CD1c-positive myeloid dendritic cell (primary cell): ENCODE measurements at regions not wholly inside any gene's neighbourhood (a gene's known extent, or its start where the extent isn't known, plus 50 kb on each side); places are given as distances from the start of the nearest gene placed in this dataset.
"Not testable (repeated sequence)": the region's sequence is repeated elsewhere in the genome, so short reads cannot be mapped to it uniquely, and the experiment has no call there.

Source experiments
- DNase-seq: peaks from one replicate; pipeline ENCODE4 v3.0.0-alpha.2; 2016; ENCODE audit errors: extremely low spot score

DNA sequence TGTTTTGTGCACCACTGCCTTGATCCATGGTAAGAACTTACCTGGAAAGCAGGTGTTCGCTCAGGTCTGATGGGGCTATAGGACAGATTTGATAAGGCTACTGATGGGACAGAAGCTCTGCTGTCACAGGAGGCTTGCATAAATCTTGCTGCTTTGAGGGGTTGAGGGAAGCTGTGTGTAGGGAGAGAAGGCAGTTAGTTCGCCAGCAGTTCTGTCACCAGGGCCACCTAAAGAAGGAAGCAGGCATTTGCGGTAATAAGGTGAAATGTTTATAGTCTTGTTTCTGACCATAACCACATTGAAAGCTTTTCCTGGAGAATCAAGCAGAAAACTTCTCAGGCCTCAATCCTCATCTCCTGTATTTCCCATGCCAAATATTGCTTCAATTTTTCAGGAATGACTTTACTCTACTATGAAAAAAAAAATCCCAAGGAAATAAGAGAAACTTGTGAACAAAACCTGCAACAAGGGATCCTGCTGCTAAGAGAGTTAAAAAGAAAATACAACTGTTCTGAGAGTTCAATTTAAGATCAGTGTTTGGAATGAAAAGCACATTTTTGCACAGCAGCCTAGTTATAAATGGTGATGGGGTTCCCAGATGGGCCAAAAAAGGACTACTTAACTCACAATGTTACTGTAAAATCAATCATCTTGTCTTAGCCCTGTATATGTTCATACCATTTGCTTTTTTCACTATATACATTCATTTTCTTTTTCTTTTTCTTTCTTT, 122.0 kb upstream of the RANBP3L start:
- DNase-seq = no peak

DNA sequence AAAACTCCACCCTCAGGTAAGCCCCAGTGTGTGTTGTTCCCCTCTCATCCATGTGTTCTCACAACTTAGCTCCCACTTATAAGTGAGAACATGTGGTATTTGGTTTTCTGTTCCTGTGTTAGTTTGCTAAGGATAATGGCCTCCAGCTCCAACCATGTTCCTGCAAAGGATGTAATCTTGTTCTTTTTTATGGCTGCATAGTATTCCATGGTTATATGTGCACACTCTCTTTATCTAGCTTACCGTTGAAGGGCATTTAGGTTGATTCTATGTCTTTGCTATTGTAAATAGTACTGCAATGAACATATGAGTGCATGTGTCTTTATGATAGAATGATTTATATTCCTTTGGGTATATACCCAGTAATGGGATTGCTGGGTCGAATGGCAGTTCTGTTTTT, 124.4 kb upstream of the RANBP3L start:
- not testable (repeated sequence) for DNase-seq

DNA sequence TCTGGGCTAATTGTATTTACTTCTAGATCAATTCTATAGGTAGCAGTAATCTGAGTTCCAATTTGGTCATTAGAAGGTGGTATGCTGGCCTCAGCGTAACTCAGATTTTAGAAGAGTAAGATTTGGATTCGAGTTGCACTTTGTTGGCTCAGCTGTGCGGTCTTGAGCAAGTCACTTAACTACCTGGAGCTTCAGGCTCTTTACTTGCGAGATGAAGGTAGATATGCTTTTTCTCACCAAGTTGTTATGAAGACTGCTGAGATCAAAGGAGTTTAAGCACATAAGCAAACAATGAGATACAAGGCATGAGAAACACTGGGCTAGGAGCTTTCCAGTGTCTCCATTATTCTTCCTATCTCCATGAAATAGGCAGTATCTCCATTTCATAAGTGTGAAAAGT, 133.8 kb upstream of the RANBP3L start:
- DNase-seq = no peak

DNA sequence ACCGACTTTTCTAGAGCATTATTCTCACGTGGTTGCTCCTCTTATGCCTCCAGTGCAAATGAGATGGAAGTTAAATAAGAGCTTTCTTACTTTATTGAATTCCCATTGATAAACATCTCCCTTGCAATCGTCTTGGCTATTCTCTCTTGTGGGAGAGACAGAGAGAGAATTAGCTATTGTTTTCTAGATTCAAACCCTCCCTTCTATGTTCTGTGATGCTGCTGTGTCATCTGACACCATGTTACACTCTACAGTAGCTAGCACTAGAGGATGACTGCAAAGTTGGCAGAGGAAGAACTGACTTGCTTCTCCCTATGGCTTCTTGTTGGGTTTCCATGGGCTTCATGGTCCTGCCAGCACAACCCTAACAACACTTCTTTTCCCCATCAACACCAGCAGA, 134.6 kb upstream of the RANBP3L start:
- DNase-seq = no peak

DNA sequence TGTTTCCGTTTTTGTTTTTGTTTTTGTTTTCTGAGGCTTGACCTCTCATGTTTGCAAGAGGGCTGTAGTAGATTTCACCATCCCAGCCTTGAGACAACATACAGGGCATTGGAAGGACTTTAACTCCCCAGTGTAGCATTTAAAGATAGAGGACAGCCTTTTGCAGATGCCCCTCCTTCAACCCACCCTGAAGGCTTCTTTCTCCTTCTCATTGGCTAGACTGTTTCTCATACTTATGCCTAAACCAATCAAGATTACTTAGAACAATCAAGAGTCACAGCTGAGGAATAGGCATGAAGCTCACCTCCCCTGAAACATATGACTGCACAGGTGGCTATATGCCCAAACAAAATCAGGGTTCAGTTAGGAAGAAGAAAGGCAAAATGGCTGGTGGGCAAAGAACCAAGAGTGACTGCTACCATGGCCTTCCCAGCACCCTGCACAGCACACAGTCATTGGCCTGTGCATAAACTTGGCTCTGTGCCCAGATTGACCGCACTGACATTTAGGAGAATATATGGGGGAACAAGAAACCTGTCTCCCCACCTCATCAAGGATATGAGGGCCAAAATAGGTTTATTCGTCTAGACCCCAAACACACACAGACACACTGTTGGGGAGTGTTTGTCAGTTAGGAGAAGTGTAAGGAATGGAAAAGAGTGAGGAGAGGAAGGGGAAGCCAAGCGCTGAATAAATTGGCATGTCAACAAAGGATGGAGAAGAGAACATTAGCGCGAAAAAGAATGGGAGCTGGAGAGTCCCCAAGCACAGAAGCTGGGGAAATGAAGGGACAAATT, 137.3 kb upstream of the RANBP3L start:
- DNase-seq = no peak

DNA sequence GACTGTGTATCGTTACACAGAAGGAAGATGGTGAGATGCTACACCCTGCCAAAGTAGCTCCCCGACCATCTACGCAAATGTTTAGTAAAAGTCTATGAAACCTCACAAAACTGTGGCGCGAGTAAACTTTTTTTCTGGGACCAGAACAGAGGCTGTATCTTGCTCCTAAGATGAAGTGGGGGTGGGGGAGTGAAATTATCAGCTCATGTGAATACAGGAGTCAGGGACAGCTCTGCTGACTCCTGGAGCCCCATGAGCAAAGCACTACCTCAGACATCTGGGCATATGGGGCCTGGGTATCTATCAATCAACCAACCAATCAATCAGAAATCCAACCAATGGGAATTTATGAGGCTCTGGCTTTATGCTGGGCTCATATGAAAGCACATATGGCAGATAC, 138.6 kb upstream of the RANBP3L start:
- DNase-seq = no peak

DNA sequence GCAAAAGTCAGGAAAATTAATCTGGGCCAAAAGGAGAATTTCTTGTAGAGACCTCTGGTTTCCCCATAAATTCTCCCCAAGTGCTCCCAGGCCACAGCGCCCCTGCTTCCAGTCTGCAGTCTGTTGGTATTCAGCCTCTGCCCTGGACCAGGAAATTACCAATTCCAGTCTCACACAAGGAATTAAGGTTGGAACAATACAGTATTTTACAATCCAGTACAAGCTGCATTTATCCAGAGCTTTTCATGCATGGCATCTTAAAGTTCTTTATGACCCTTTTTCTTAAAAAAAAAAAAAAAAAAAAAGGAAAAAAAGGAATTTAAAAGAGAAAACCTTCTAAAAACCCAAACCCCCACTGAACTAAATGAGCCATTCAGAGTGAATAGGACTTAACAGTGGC, 139.6 kb upstream of the RANBP3L start:
- no peak for DNase-seq

DNA sequence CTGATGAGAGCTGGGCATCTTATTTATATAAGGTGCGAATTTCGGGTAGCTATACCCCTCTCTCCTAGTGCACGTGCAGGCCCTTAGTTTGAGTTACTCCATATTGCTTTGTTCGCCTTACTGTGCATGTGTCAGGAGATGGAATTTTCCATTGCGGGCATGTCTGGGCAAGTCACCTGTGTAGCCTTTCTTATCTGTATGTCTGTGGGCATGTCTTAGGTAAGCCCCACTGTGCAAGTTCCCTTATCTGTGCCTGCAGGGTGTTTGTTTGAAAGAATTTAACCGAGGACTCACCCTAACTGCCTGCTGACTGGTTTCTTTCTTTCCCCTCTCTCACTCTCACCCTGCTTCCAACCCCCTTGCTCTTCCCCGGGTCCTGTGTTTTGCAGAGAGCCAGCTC, 140.7 kb upstream of the RANBP3L start:
- DNase-seq = no peak

DNA sequence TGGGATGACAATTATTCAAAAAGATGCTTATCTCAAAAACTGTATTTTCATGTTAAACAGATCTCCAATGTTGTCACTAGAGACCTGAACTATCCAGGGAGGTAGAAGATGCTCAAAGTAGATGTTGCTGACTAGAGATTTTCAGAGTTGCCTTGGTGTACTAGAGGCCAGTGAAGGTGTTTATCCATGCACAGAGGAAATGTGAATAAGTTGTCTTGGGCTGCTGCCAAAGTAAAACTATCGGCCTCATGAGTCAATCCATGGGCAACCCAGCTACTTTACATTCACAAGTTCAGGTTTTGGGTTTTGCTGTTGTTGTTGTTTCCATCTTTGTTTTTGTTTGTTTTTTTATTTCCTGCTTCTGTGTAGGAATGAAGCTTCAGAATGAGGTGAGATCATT, 141.1 kb upstream of the RANBP3L start:
- DNase-seq = no peak

DNA sequence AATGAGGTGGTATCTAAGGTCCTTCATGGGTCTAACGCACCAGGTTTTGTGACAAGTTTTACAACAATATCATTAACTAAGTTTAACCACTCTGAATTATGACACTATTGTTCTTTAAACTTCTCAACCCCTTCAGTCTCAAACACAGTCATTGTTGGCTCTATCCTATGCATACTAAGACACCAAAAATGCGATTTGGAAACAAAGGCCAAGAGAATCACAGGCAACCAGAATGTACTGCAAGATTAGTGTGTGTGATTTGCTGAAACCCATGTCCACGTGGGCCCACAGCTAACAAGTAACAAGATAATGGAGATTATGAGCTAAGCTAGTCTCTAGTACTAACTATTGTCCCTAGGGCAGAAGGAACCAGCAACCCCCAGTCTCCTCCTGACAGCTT, 142.2 kb upstream of the RANBP3L start:
- no peak for DNase-seq

DNA sequence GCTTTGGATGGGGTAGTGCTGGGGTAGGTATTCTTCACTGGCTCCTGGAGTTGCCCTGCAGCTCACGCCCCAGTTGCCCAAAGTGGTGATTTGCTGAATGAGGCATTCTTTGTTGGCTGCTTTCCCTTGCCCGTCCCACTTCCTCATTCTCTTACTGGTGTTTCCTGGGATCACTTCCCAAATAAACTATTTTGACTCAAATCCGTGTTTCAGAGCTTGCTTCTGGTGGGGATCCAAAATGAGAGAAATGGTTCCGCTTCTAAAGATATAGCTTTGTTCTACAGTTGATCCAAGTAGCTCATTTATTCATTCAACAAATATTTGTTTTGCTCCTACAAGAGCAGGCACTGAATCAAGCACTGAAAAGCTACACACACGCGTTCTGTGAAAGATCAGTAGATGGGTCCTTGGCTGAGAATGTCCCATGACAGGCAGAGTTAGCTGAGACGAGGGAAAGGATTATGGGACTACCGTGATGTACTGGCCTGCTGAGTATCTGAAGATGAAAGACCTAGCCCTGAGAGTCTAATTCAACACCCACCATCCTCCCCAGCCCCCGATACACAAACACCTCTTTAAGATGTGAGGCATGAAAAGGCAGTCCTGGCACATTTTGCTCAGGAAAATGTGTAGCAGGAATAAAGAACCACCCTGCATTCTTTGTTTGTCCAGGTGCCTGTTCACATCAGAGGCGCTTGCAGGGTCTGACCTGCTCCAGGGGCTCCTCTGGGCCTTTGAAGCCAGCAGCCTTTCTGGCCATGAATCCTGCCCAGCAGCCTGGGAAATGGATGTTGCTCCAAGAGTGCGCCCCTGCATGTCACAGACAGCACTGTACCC, 143.1 kb upstream of the RANBP3L start:
- peak; percentile 52 for DNase-seq

DNA sequence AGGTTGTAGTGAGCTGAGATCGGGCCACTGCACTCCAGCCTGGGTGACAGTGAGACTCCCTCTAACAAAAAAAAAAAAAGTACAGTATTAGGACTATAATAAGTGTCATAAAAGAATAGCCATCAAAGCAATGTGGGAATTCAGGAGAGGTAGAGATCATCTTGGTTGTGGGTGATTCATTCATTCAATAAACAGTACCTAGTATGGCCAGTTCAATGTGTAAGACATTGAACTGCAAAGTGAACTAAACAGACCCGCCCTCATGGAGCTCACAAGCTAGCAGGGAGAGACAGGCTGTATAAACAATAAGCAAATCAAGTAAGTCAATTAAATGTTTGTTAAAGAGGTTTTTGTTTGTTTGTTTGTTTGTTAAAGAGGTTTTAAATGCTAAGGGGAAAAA, 146.1 kb upstream of the RANBP3L start:
- DNase-seq = no peak

DNA sequence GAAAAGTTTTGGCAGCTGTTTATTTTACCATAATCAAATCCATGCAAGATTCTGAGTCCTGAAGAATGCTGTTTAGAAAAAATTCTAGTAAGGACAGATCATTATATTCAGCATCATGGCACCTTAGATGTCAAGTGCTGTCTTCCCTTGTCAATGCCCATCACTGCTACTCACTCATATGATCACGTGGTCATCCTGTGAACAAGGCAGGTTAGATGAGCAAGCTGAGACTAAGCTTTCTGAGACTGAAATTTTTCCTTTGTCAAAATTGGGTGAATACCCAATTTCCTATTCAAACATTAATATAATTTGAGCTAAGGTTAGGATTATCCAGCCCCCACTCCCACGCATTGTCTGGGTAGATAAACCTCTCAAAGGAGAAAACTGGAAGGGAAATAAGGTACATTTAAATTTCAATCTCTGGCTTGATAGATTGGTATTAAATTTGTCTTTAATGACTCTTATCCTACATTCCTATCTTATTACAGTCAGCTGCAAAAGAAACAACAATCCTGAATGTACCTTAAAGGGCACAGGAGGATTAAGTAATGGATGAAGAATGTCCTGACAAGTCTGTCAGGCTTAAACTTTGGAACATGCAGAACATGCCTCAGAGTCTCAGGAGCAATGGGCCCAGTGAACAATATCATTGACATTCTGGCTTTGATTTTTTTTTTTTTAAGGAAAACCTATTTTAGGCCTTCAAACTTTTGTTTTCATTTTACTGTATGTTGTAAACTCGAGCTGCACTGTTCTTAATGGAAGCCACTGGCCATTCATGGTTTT, 148.7 kb upstream of the RANBP3L start:
- DNase-seq = no peak

DNA sequence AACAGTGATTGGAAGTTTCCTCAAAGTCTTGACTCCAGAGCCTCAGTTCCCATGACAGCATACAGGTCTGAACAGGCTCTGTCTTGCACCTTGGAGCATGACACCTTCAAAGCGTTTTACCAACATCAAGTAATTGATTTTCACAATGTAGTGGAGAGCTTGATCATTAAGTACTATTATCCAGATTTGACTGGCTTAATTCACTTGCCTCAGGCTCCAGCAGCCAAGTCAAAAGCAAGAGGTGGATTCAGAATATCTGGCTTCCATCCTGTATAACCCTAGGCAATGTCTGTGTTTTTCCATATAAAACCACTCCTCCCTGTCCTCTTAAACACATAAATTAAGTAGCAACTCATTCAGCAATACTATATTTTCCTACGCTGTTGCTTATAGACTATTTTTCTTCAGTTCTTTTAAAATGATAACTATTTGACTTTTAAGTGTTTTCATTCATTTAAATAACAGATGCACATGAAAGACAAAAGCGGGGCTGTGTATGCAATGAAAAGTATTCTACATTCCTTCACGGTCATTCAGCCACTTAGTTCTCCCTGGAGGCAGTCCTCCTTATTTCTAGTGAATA, 150.8 kb upstream of the RANBP3L start:
- no peak for DNase-seq

DNA sequence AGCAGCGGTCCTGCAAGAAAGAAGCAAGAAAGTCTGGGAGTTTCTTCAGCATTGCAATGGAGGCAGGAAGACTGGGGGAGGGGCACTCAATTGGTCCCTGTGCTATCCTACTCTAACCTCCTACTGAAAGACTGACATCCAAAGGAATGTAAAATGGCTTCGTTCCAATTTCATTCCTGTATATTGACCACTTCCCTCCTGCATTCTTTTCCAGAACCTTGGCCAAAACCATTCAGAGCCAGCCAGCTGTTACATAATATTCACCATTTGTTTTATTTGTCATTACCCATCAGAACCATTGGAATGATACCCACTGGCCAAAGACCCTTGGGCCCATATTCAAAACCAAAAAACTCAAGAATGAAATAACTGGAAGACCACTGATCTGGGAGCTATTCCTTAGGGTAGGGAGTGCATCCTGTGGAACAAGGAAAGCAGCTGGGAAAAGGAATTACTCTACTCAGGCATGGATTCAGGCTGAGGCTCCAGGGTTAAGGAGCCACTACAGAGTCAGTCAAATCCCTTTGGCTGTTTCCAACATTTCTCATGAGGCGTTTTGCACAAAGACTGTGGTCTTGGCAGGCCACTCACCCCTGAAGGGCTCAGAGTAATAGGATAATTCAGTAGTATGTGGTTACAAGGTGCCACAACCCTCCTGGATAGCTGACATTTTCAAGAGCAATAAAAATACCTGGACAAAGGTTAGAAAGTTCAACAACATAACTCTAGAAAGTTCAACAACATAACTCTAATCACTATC, 148.7 kb upstream of the SLC1A3 start:
- no peak for DNase-seq

DNA sequence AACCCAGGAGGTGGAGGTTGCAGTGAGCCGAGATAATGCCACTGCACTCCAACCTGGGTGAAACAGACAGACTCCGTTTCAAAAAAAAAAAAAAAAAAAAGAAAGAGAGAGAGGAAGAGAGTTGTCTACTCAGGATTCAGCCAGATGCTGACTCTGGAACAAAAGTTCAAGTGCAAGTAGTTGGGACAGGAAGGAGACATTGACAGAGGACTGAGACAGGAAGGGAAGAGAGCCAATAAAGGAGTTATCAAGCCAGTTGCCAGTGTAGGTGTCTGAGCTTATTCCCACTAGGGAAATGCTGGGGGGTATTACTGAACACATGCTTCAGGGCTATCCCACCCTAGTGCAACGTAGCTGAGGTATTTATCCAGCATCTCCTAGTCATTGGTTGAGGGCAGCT, 147.7 kb upstream of the SLC1A3 start:
- DNase-seq = no peak

DNA sequence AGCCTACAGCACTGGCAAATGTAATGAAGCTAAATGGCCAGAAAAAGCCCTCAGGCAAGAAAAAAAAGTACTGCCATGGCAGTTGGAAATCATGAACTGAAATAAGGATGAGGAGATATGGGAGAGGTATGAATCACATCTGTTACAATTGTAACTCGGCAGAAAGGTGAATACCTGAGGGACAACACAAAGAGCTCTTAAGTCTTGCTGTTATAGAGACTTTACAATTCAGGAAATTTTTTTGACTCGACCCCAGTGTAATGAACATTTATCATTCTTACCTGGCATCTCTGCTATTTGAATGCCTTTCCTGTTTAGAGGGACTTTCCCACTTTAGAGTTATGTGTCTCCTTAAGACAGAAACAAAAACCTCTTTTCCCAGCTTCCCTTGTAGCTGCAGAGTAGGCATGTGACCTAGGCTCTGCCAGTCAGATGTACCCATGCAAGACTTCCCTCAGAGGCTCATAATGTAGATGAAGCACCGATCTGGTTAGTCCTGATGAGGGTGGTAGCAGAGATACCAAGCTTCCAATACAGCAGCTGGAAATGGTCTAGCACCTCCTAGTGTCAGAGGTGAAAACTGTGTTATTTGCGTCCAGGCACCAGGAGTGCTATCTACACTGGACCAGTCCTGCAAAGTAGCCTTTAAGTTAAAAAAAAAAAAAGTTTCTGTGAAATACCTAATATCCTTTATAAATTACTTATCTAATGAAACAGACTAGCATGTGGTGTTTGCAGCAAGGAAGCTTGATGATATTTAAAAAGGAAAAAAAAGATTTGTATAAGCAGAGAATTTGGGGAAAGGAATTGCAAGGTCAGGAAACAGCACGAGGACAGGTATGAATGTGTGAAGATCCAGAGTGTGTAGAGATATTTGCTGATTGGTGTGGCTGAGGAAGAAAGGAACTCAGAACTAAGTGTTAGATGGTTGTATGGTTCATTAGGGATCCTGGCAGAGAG, 146.9 kb upstream of the SLC1A3 start:
- peak; percentile 23 for DNase-seq

DNA sequence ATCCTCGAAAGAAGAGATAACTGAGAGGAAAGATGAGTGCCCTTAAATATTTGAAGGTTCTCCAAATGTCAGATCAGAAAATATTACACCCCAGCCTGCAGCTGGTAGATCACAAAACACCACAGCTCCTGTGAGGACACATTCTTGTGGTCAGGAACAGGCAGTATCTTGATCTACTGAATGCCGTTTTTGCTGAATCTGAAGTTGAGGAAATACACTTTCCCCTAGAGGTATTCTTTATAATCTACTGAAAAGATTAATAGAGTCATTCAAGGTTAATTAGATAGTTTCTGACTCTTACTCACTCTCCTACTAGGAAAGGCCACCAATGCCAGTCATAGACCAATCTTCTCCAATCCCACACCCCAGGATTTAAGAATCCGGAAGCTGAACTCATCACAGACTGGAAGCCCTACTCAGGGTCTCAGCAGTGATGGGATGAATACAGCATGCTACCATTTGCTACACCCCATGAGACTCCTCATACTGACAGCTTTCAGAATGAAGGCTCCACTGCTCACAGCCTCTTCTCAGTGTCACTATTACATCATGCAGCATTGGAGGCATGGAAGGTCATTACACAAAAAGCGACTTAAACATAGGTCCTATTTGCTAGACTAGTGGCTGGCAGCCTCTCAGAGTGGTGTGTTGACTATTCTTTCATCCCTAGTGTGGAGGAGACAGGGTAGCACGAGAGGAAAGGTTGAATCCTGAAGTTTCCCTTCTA, 143.9 kb upstream of the SLC1A3 start:
- DNase-seq = no peak

DNA sequence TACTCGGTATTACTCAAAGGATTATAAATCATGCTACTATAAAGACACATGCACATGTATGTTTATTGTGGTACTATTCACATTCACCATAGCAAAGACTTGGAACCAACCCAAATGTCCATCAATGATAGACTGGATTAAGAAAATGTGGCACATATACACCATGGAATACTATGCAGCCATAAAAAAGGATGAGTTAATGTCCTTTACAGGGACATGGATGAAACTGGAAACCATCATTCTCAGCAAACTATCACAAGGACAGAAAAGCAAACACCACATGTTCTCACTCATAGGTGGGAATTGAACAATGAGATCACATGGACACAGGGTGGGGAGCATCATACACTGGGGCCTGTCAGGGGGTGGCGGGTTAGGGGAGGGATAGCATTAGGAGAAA, 130.5 kb upstream of the SLC1A3 start:
- not testable (repeated sequence) for DNase-seq
